ENCODE measurements at regions not wholly inside any gene's neighbourhood (a gene's known extent, or its start where the extent isn't known, plus 50 kb on each side); places are given as distances from the start of the nearest gene placed in this dataset.

DNA sequence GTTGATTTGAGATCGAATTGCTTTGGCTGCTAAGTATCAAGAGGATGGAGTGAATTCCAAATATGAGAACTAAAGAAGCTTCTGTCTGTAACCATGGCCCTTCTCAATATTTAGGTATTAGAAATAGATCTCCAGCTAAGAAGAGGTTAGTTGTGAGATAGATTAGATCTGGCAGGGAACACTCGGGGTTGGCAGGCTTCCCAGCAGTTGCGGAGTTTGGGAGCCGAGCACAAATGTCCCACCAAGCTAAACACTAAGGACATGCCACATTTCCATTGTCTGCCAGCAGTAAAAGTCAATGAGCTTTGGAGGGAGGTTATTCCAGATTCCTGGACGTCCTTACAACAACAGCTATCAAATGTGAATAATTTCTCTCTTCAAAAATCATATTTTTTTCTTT lies 85.8 kb downstream of the TAF11L14 start:
- no peaks in the 10 kb centered on the region; a peak in 1 of 5 replicates for H3K27me3 ChIP-seq (ENCODE audit: control insufficient read depth in 1 of 2, insufficient read depth in 2 of 2, low read length in 2 of 2)
- H3K36me3 ChIP-seq (replicated peaks in 1 of 2; ENCODE audit: control insufficient read depth in 1 of 2, insufficient read depth in 2 of 2, low read length in 2 of 2), result no peaks in the 10 kb centered on the region
- FAIRE-seq (no peak), ATAC-seq (no peak), DNase-seq (ENCODE audit: low spot score) (no peak)
- H3K27ac ChIP-seq (ENCODE audit: extremely low read length, insufficient read depth, low read length), result no peak overlapping the region
- no peak overlapping the region for H2AFZ ChIP-seq (ENCODE audit: low read length)
- POLR2A ChIA-PET, result no interaction called here
- H3K79me2 ChIP-seq (ENCODE audit: insufficient read depth, low read length), result no peaks in the 10 kb centered on the region
- no peak for TF ChIP-seq ELF3 (CRISPR knock-in tag; IDR thresholded peaks at IDR 0.05)
- no peak for TF ChIP-seq ZNF256 (CRISPR knock-in tag; conservative IDR thresholded peaks at IDR 0.05)
- TF ChIP-seq ZFP1 (CRISPR knock-in tag; IDR thresholded peaks at IDR 0.05), result no peak
- no peaks in the 10 kb centered on the region for H3K4me1 ChIP-seq (ENCODE audit: insufficient read depth, low read length)
- 12% methylated on average over 2 of the region's 5 CpGs for WGBS (ENCODE audit: low lambda C conversion rate)
- H3K4me2 ChIP-seq (ENCODE audit: low read depth, low read length), result no peak overlapping the region
- CTCF ChIA-PET (ENCODE audit: low intra/inter-chr PET ratio, low total read pairs), result no interaction called here
- peaks cover 49% of the 10 kb centered on the region for H3K9me3 ChIP-seq (ENCODE audit: low read length)
- H3K9ac ChIP-seq (ENCODE audit: insufficient read depth, low read depth, low read length), result no peak overlapping the region
- no TSS peak for BruUV-seq (replicated peaks)
- no peak overlapping the region for H3K4me3 ChIP-seq (replicated peaks in 1 of 3; ENCODE audit: insufficient read depth in 1 of 3, low read depth in 2 of 3, low read length in 3 of 3)
- no peaks in the 10 kb centered on the region for H4K20me1 ChIP-seq (ENCODE audit: insufficient read depth, low read length)
- intact Hi-C loops (cut with micrococcal nuclease; ENCODE audit: unreplicated experiment) (no loop called here), in situ Hi-C loops (cut with HindIII; ENCODE audit: extremely low pct_ligation_motif_present, low pct_unique_long_range_greater_than_20kb) (no loop called here)

- no peak for DNase-seq (ENCODE audit: low spot score)
- no peak for FAIRE-seq
- no TSS peak for BruUV-seq (replicated peaks)
- Histone ChIP-seq H2AFZ (ENCODE audit: low read length) (no peak overlapping the region), H3K4me1 (ENCODE audit: insufficient read depth, low read length) (no peaks in the 10 kb centered on the region), H3K79me2 (ENCODE audit: insufficient read depth, low read length) (no peaks in the 10 kb centered on the region), H3K4me2 (ENCODE audit: low read depth, low read length) (no peak overlapping the region), H3K4me3 (replicated peaks in 1 of 3; ENCODE audit: insufficient read depth in 1 of 3, low read depth in 2 of 3, low read length in 3 of 3) (no peak overlapping the region), H3K27me3 (ENCODE audit: control insufficient read depth in 1 of 2, insufficient read depth in 2 of 2, low read length in 2 of 2) (no peaks in the 10 kb centered on the region; a peak in 1 of 5 replicates), H3K27ac (ENCODE audit: extremely low read length, insufficient read depth, low read length) (no peak overlapping the region), H3K9ac (ENCODE audit: insufficient read depth, low read depth, low read length) (no peak overlapping the region), H4K20me1 (ENCODE audit: insufficient read depth, low read length) (no peaks in the 10 kb centered on the region), H3K9me3 (ENCODE audit: low read length) (peaks cover 65% of the 10 kb centered on the region), H3K36me3 (replicated peaks in 1 of 2; ENCODE audit: control insufficient read depth in 1 of 2, insufficient read depth in 2 of 2, low read length in 2 of 2) (no peaks in the 10 kb centered on the region)
- POLR2A ChIA-PET, result no interaction called here
- intact Hi-C loops (cut with micrococcal nuclease; ENCODE audit: unreplicated experiment) (no loop called here), in situ Hi-C loops (cut with HindIII; ENCODE audit: extremely low pct_ligation_motif_present, low pct_unique_long_range_greater_than_20kb) (no loop called here)
- TF ChIP-seq POLR2AphosphoS2 (IDR thresholded peaks at IDR 0.05; ENCODE audit: low read depth, low read length) (no peak), ZNF543 (CRISPR knock-in tag; IDR thresholded peaks at IDR 0.05) (no peak), SRSF1 (optimal IDR thresholded peaks at IDR 0.05; ENCODE audit: low read depth, low read length) (no peak), ZNF570 (CRISPR knock-in tag; IDR thresholded peaks at IDR 0.05; ENCODE audit: borderline replicate concordance) (no peak), NFKBIZ (CRISPR knock-in tag; IDR thresholded peaks at IDR 0.05) (no peak), ZNF644 (CRISPR knock-in tag; IDR thresholded peaks at IDR 0.05; ENCODE audit: low read depth) (no peak), ZFAT (CRISPR knock-in tag; conservative IDR thresholded peaks at IDR 0.05) (no peak), ZNF224 (CRISPR knock-in tag; IDR thresholded peaks at IDR 0.05) (no peak)
- TF ChIP-seq, protein P1, sequence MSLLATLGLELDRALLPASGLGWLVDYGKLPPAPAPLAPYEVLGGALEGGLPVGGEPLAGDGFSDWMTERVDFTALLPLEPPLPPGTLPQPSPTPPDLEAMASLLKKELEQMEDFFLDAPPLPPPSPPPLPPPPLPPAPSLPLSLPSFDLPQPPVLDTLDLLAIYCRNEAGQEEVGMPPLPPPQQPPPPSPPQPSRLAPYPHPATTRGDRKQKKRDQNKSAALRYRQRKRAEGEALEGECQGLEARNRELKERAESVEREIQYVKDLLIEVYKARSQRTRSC (CRISPR knock-in tag; IDR thresholded peaks at IDR 0.05; ENCODE audit: low read depth), result no peak
- TF ChIP-seq, protein P2, sequence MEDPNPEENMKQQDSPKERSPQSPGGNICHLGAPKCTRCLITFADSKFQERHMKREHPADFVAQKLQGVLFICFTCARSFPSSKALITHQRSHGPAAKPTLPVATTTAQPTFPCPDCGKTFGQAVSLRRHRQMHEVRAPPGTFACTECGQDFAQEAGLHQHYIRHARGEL (CRISPR knock-in tag; IDR thresholded peaks at IDR 0.05), result no peak
- CTCF ChIA-PET (ENCODE audit: low intra/inter-chr PET ratio, low total read pairs), result no interaction called here
- ATAC-seq, result no peak
- WGBS (ENCODE audit: low lambda C conversion rate), result 49% methylated on average over 5 of the region's 5 CpGs
Observed at GRCh38 chr5:17723876-17724275, 89.6 kb downstream of the TAF11L14 start.

Measured in HepG2 (cell line).